Muscle layer of colon (tissue), 2 donors: ENCODE measurements at regions not wholly inside any gene's neighbourhood (a gene's known extent, or its start where the extent isn't known, plus 50 kb on each side); places are given as distances from the start of the nearest gene placed in this dataset.
"Not testable (repeated sequence)": the region's sequence is repeated elsewhere in the genome, so short reads cannot be mapped to it uniquely, and the experiment has no call there.

Source experiments
- H3K27ac ChIP-seq: one replicate; pipeline ENCODE4 v1.7.0; 2013; ENCODE audit warnings: low read depth, mild to moderate bottlenecking, low read length, moderate library complexity
- H3K27me3 ChIP-seq, 2 donors: one replicate each; pipeline ENCODE4 v1.7.0; 2013; ENCODE audit warnings: low read length in 2 of 2, mild to moderate bottlenecking in 2 of 2; ENCODE audit not compliant: insufficient read depth in 2 of 2, control insufficient read depth in 1 of 2
- H3K36me3 ChIP-seq: one replicate; pipeline ENCODE4 v1.7.0; 2013; ENCODE audit warnings: mild to moderate bottlenecking, low read length; ENCODE audit not compliant: insufficient read depth
- H3K4me1 ChIP-seq: one replicate; pipeline ENCODE4 v1.7.0; 2013; ENCODE audit warnings: mild to moderate bottlenecking, low read length; ENCODE audit not compliant: insufficient read depth
- H3K4me3 ChIP-seq, 2 donors: one replicate each; pipeline ENCODE4 v1.7.0; 2013; ENCODE audit warnings: low read length in 2 of 2, low read depth in 1 of 2, mild to moderate bottlenecking in 1 of 2, moderate library complexity in 1 of 2
- H3K9ac ChIP-seq: one replicate; pipeline ENCODE4 v1.7.0; 2013; ENCODE audit warnings: low read length
- H3K9me3 ChIP-seq: one replicate; pipeline ENCODE4 v1.7.0; 2013; ENCODE audit warnings: mild to moderate bottlenecking, low read length
- donor health status: abdominal sarcoma.
- donor health status: Adenocarcinoma of cecum.

DNA sequence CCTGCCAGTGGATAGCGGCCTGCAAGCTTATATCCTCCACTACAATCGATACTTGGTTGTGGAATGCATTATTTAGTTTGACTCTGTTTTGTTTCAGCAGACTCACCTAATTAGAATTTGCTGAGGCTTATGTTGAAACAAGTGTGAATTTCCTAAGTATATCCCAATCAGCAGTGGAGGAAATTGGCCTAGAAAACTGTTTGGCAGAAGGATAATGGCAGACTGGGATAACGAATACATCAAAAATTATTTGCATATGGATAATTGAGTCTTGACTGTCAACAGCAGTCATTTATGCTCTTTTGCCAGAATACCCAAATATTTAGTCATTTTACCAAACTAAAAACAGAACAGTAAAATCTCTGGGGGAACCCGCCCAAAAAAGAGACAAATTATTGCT lies 261.0 kb downstream of the DOK5 start:
- H3K4me3 ChIP-seq = no peak overlapping the region
- no peaks in the 10 kb centered on the region for H3K9me3 ChIP-seq
- H3K27me3 ChIP-seq = no peaks in the 10 kb centered on the region
- H3K36me3 ChIP-seq = no peaks in the 10 kb centered on the region
- H3K9ac ChIP-seq = no peak overlapping the region
- no peak overlapping the region for H3K27ac ChIP-seq
- no peaks in the 10 kb centered on the region for H3K4me1 ChIP-seq

DNA sequence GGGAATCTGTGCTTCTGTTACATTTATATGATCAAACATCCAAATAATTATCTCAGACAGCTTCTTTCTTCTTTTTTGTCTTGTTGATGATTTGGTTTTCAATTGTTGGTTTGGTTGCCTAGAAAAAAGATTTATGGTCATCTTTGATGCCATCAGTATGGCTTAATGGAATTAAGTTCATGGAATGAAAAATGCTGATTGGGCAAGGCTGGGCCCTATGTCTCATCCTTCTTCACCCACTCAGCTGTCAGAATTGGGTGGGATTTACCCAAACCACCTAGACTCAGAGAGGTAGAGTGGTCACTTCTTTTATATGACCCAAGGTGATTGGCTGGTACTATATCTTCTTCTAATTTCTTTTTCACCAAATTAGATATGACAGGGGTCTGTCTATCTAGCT lies 258.3 kb downstream of the DOK5 start:
- H3K27ac ChIP-seq = no peak overlapping the region
- no peaks in the 10 kb centered on the region for H3K36me3 ChIP-seq
- H3K9ac ChIP-seq = no peak overlapping the region
- no peaks in the 10 kb centered on the region for H3K4me1 ChIP-seq
- H3K9me3 ChIP-seq = no peaks in the 10 kb centered on the region
- no peak overlapping the region for H3K4me3 ChIP-seq
- H3K27me3 ChIP-seq = no peaks in the 10 kb centered on the region

DNA sequence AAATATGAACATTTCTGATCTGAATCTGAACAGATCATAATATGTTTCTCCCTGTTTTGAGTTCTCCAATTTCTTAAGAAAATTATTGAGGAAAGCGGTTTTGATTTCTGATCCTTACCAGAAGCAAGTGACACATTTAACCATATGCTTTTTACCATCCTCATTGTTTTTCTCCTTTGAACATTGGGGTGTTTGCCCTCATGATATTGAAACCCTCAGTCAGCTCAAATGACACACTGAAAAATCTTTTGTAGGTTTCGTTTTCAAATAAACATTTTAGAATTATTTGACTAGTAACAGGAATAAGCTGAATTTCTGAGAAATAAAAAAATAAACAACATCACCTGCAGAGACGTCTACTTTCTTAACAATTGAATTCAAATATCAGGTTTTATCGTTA lies 252.1 kb downstream of the DOK5 start:
- Histone ChIP-seq H3K4me3 (no peak overlapping the region), H3K9me3 (no peaks in the 10 kb centered on the region), H3K27me3 (no peaks in the 10 kb centered on the region), H3K36me3 (no peaks in the 10 kb centered on the region), H3K9ac (no peak overlapping the region), H3K4me1 (no peaks in the 10 kb centered on the region), H3K27ac (no peak overlapping the region)

DNA sequence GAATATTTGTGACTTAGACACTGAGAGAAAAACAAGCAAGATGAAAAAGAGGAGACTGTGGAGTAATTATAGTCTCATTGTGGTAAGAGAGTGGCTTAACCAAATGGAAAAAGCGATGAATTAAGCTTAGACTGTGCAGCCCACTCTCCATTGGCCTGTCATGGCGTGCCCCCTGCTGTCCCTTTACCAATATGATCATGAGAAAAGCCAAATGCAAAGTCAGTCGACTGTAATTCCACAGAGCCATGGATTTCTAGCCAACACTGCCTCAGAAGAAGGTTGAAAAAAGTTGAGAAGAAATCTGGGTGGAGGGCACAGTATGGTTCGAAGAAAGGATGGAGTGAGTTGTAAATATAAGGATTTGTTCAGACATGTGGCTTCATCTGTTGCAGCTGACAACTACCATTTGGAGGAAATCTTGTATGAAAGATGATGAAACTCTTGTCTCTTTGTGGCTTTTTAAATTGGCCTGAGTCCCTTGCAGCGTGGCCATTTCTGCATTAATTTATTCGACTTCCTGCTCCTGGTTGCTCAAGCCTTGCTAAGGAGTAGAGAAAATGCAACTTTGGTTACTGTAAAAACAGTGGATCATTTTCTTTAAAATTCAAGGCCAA lies 251.4 kb downstream of the DOK5 start:
- H3K27ac ChIP-seq = no peak overlapping the region
- H3K36me3 ChIP-seq = no peaks in the 10 kb centered on the region
- H3K9ac ChIP-seq = no peak overlapping the region
- H3K9me3 ChIP-seq = no peaks in the 10 kb centered on the region
- H3K4me1 ChIP-seq = no peaks in the 10 kb centered on the region
- no peak overlapping the region for H3K4me3 ChIP-seq
- H3K27me3 ChIP-seq = no peaks in the 10 kb centered on the region

DNA sequence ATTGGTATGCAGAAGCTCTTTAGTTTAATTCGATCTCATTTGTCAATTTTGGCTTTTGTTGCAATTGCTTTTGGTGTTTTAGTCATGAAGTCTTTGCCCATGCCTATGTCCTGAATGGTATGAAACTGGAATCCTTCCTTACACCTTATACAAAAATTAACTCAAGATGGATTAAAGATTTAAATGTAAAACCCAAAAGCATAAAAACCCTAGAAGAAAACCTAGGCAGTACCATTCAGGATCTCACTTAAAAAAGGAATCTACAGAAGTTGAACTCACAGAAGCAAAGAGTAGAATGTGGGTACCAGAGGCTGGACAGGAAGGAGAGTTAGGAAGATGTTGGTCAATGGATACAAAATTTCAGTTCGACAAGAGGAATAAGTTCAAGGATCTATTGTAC lies 249.9 kb downstream of the DOK5 start:
- not testable (repeated sequence) for H3K36me3 ChIP-seq, H3K4me3 ChIP-seq, H3K9ac ChIP-seq, H3K27me3 ChIP-seq, H3K27ac ChIP-seq, H3K9me3 ChIP-seq, H3K4me1 ChIP-seq

DNA sequence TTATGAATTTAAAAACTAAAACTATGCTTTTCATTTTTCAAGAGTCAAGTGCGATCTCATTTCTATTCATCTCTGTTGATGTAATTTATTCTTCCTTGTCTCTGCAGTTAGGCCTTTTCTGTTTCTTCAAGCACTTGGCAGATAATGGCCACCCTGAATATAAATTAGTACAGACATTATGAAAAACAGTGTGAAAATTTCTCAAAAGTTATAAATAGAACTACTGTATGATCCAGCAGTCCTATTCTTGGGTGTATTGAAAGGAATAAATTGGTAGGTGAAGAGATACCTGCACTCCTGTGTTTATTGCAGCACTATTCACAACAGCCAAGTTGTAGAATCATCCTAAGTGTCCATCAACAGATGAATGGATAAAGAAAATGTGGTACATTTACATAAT lies 248.3 kb downstream of the DOK5 start:
- Histone ChIP-seq H3K36me3 (no peaks in the 10 kb centered on the region), H3K27ac (no peak overlapping the region), H3K9me3 (no peaks in the 10 kb centered on the region), H3K27me3 (no peaks in the 10 kb centered on the region), H3K4me1 (no peaks in the 10 kb centered on the region), H3K4me3 (no peak overlapping the region), H3K9ac (no peak overlapping the region)

DNA sequence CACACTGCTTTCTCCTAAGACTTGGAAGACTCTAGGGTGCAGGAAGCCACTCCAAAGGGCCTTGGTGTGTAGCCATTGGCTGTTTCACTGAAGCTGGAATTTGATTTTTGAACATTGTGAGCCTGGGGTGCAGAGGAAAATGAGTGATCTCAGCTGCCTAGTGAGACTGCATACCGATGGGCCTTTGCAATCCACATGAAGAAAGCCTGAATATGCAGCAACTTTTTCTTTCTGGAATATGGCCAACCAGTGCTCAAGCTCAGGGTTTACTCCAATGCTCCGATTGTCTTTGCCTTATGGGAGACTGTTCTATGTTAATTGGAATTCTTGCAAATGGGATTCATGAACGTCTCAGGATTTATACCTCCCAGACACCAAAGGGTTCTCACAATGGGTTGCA lies 242.6 kb downstream of the DOK5 start:
- H3K9me3 ChIP-seq = no peaks in the 10 kb centered on the region
- no peak overlapping the region for H3K9ac ChIP-seq
- no peaks in the 10 kb centered on the region for H3K4me1 ChIP-seq
- no peaks in the 10 kb centered on the region for H3K27me3 ChIP-seq
- H3K36me3 ChIP-seq = no peaks in the 10 kb centered on the region
- H3K27ac ChIP-seq = no peak overlapping the region
- no peak overlapping the region for H3K4me3 ChIP-seq

DNA sequence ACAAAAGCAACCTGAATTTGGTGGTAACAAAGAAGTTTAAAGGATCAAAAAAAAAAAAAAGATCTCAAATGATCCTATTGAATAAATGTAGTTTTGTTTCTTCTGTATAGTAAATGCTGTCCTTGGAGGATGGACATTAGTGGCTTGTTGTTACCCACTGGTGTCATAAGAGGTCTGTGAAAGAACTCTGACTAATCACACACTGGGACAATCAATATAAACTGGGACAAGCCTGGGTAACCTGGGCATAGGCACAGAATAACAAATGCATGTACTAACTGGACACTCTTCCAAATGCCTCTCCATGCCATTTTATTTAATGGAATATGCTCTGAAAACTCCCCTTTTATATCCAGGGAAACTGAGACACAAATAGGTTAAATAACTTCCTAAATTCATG lies 241.4 kb downstream of the DOK5 start:
- Histone ChIP-seq H3K9me3 (no peaks in the 10 kb centered on the region), H3K4me3 (no peak overlapping the region), H3K27me3 (no peaks in the 10 kb centered on the region), H3K9ac (no peak overlapping the region), H3K27ac (no peak overlapping the region), H3K36me3 (no peaks in the 10 kb centered on the region), H3K4me1 (no peaks in the 10 kb centered on the region)

DNA sequence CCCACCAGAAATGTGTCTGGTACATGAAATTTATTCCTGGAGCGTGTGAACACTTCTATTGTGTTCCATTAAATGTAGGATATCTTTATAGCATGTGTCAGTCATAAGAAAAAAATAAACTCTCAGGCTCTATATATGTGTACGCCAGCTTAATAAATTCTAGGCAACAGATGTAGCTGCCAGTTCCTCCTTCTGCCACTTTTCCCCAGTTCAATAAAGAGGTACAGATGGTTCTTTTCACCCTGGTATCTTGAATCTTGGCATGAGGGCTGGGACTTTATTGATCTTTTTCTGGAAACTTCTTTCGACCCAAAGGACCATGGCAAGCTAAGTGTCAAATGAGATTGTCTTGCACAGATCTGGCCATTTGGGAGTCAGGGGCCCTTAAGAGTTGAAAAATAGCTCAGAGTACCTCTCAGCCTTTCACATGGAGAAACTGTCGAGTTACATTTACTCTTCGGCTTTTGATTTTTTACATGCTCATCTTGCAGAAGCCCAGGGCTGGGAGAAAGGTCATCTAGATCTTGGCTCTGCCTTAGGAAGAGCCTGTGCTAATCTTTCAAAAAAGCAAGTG lies 240.9 kb downstream of the DOK5 start:
- Histone ChIP-seq H3K9ac (no peak overlapping the region), H3K27ac (no peak overlapping the region), H3K4me1 (no peaks in the 10 kb centered on the region)

DNA sequence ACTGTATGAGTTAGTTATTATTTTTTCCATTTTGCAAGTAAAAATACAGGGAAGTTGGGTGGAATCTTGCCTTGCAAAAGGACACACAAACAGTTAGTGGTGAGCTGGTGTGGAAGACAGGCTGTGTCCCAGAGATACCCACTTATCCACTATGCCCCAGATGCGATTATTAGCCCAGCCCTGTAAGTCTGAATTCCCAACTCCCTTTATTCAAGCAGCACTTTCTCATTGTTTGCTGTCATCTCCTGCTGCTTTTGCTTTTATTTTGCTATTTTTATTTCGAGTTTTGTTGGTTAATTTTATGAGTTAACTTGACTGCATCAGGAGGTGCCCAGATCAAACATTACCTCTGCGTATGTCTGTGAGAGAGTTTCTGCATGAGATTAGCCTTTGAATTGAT lies 239.4 kb downstream of the DOK5 start:
- H3K27ac ChIP-seq = no peak overlapping the region
- H3K36me3 ChIP-seq = no peaks in the 10 kb centered on the region
- H3K4me3 ChIP-seq = no peak overlapping the region
- H3K4me1 ChIP-seq = no peaks in the 10 kb centered on the region
- H3K9me3 ChIP-seq = no peaks in the 10 kb centered on the region
- H3K9ac ChIP-seq = no peak overlapping the region
- no peaks in the 10 kb centered on the region for H3K27me3 ChIP-seq

More for the DNA sequence above, 240.9 kb downstream of the DOK5 start:
- Histone ChIP-seq H3K27me3 (no peaks in the 10 kb centered on the region), H3K4me3 (no peak overlapping the region), H3K9me3 (no peaks in the 10 kb centered on the region), H3K36me3 (no peaks in the 10 kb centered on the region)

DNA sequence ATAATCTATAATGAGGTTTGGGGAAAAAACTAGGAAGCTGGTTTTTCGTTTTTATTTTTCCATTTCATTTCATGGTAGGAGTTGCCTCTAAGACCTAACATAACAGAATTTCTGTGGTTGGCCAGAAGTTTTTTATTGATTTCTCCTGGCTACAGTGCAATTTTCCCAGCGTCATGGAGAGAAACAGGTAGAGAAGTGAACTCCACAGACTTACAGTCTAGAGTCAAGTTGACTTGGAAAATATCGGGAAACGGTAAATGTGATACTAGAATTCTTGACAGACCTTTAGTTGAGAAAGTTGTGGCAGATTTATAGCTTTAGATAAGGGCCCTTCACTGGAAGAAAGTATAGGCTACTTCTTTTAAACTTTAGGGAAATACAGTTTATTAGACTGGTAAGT lies 238.3 kb downstream of the DOK5 start:
- no peak overlapping the region for H3K27ac ChIP-seq
- no peaks in the 10 kb centered on the region for H3K36me3 ChIP-seq
- no peaks in the 10 kb centered on the region for H3K27me3 ChIP-seq
- no peaks in the 10 kb centered on the region for H3K9me3 ChIP-seq
- no peak overlapping the region for H3K4me3 ChIP-seq
- H3K4me1 ChIP-seq = no peaks in the 10 kb centered on the region
- no peak overlapping the region for H3K9ac ChIP-seq

DNA sequence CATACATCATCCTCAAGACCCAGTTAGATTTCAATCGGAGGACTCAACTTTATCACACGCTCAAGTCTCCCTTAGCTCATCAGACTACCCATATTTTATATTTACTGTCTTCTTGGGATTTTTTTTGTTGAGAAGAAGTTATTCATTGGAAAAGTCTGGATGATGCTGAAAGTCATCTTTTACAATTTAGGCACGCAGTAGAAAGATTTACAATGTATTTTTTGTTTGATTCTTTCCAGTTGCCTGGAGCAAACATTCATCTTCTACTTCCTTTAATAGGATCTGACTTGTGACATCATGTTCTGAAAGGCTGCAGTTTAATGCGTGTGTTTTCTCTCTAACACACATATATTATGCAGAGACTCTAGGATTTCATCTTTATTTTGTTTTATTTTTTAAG lies 235.7 kb downstream of the DOK5 start:
- Histone ChIP-seq H3K27me3 (no peaks in the 10 kb centered on the region), H3K36me3 (no peaks in the 10 kb centered on the region), H3K9me3 (no peaks in the 10 kb centered on the region), H3K4me3 (no peak overlapping the region), H3K4me1 (no peaks in the 10 kb centered on the region), H3K27ac (no peak overlapping the region), H3K9ac (no peak overlapping the region)
